Tibial nerve (tissue), 4 donors: ENCODE measurements at regions not wholly inside any gene's neighbourhood (a gene's known extent, or its start where the extent isn't known, plus 50 kb on each side); places are given as distances from the start of the nearest gene placed in this dataset.

Source experiments
- DNase-seq, 2 donors: peaks; one replicate each; pipeline ENCODE4 v3.0.0-alpha.2; 2019; ENCODE audit warnings: low spot score in 2 of 2
- H3K27ac ChIP-seq, 4 donors: fragments of 200-600 bp; sonication (generic) in 3 of 4; one replicate each; pipeline ENCODE4 v1.5.1; 2017 to 2019; ENCODE audit warnings: mild to moderate bottlenecking in 1 of 4
- H3K27me3 ChIP-seq, 2 donors: fragments of 200-600 bp; sonication (generic) in 1 of 2; one replicate each; pipeline versions ENCODE4 v1.5.1 to v1.6.0; 2017 to 2019
- H3K36me3 ChIP-seq, 3 donors: fragments of 200-600 bp; sonication (generic); one replicate each; pipeline ENCODE4 v1.5.1; 2018 to 2019
- H3K4me1 ChIP-seq, 4 donors: fragments of 200-600 bp; sonication (generic) in 3 of 4; one replicate each; pipeline ENCODE4 v1.5.1; 2017 to 2019
- H3K4me3 ChIP-seq, 4 donors: fragments of 200-600 bp; sonication (generic) in 3 of 4; one replicate each; pipeline ENCODE4 v1.5.1; 2017 to 2019; ENCODE audit warnings: mild to moderate bottlenecking in 1 of 4, moderate library complexity in 1 of 4
- H3K9me3 ChIP-seq, 4 donors: fragments of 200-600 bp; sonication (generic) in 3 of 4; one replicate each; pipeline ENCODE4 v1.5.1; 2017 to 2019
- EP300 ChIP-seq, 2 donors: sonication (generic); formaldehyde crosslinking; IDR thresholded peaks; one replicate each; pipeline ENCODE4 v1.6.1; 2017; ENCODE audit warnings: antibody characterized with exemption in 2 of 2, mild to moderate bottlenecking in 1 of 2
- POLR2A ChIP-seq, 2 donors: fragments of 450-650 bp; IDR thresholded peaks; one replicate each; pipeline ENCODE4 v1.6.1; 2017; ENCODE audit warnings: antibody characterized with exemption in 2 of 2, mild to moderate bottlenecking in 2 of 2, moderate library complexity in 2 of 2
- WGBS, 2 donors: methylation state at CpG; one replicate each; pipeline ENCODE4 v1.1.5; 2018; 5-methylcytosine and 5-hydroxymethylcytosine counted together
- TF ChIP-seq, protein P1 (sequence below), 5 experiments: fragments of 200-600 bp in 3 of 5; fragments of 450-650 bp in 2 of 5; sonication (generic) in 3 of 5; IDR thresholded peaks; one replicate each; pipeline ENCODE4 v1.5.1; 2016 to 2019; ENCODE audit warnings: antibody characterized with exemption in 5 of 5, mild to moderate bottlenecking in 3 of 5, moderate library complexity in 2 of 5

GRCh38 chr21:18985584-18985983 is 582.0 kb upstream of the TMPRSS15 start:
- H3K27me3 ChIP-seq: no peaks in the 10 kb centered on the region
- no peaks in the 10 kb centered on the region for H3K4me1 ChIP-seq
- H3K27ac ChIP-seq: no peak overlapping the region
- no peak overlapping the region for H3K4me3 ChIP-seq
- no peaks in the 10 kb centered on the region for H3K36me3 ChIP-seq
- DNase-seq: no peak
- TF ChIP-seq POLR2A (IDR thresholded peaks at IDR 0.05) (no peak), EP300 (IDR thresholded peaks at IDR 0.05) (no peak)
- TF ChIP-seq, protein P1, sequence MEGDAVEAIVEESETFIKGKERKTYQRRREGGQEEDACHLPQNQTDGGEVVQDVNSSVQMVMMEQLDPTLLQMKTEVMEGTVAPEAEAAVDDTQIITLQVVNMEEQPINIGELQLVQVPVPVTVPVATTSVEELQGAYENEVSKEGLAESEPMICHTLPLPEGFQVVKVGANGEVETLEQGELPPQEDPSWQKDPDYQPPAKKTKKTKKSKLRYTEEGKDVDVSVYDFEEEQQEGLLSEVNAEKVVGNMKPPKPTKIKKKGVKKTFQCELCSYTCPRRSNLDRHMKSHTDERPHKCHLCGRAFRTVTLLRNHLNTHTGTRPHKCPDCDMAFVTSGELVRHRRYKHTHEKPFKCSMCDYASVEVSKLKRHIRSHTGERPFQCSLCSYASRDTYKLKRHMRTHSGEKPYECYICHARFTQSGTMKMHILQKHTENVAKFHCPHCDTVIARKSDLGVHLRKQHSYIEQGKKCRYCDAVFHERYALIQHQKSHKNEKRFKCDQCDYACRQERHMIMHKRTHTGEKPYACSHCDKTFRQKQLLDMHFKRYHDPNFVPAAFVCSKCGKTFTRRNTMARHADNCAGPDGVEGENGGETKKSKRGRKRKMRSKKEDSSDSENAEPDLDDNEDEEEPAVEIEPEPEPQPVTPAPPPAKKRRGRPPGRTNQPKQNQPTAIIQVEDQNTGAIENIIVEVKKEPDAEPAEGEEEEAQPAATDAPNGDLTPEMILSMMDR (IDR thresholded peaks at IDR 0.05): no peak
- H3K9me3 ChIP-seq: no peaks in the 10 kb centered on the region

DNA sequence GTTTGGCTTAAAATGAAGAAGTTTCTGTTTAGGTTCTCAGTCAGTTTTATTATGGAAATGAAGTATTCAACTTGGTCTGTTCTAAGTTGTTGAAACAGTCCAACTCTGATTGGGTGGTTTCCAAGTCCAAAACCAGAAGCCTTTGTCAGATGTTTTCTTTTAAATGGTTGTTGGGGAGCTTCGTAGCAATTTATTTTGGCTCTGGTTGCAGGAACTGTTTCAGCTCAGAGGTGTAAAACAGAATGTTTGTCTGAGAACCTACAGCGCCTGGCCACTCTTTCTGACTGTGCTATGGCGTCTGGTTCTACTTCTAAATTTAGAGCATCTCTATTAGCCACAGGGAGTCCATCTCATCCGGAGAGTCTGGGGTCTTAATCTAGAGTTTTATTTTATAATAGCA is 582.6 kb upstream of the TMPRSS15 start:
- no peak for DNase-seq
- Histone ChIP-seq H3K27ac (no peak overlapping the region), H3K4me3 (no peak overlapping the region), H3K9me3 (no peaks in the 10 kb centered on the region), H3K36me3 (no peaks in the 10 kb centered on the region), H3K27me3 (no peaks in the 10 kb centered on the region), H3K4me1 (no peaks in the 10 kb centered on the region)
- TF ChIP-seq POLR2A (IDR thresholded peaks at IDR 0.05) (no peak), EP300 (IDR thresholded peaks at IDR 0.05) (no peak)
- TF ChIP-seq, protein P1 (IDR thresholded peaks at IDR 0.05): no peak
- 40 to 57% methylated on average over 4 of the region's 4 CpGs for WGBS, 2 donors

DNA sequence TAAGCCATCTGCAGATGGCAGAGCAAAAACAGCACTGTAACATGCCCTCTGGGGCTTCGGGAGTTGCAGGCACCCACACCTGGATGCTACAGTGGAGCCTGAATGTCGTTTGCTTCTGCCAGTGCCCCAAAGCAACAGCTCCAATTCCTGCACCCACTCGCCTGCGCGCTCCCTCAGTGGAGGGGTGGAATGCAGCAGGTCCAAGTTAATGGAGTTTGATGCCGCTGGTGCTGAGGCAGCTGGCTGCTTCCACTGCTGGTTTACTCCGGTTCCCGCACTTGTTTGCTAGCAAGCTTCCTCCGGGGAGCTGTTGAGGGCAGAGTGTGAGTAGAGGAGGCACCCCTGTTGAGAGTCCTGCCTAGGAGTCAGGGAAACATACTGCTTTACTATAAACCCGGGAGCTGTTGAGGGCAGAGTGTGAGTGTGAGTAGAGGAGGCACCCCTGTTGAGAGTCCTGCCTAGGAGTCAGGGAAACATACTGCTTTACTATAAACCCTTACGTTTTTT is 584.0 kb upstream of the TMPRSS15 start:
- no peak overlapping the region for H3K27ac ChIP-seq
- H3K27me3 ChIP-seq: no peaks in the 10 kb centered on the region
- no peaks in the 10 kb centered on the region for H3K36me3 ChIP-seq
- no peaks in the 10 kb centered on the region for H3K9me3 ChIP-seq
- 73 to 80% methylated on average over 9 to 11 of the region's 11 CpGs for WGBS, 2 donors
- DNase-seq: no peak
- no peaks in the 10 kb centered on the region for H3K4me1 ChIP-seq
- TF ChIP-seq POLR2A (IDR thresholded peaks at IDR 0.05) (no peak), EP300 (IDR thresholded peaks at IDR 0.05) (no peak)
- TF ChIP-seq, protein P1 (IDR thresholded peaks at IDR 0.05): no peak
- H3K4me3 ChIP-seq: no peak overlapping the region

- H3K27ac ChIP-seq: no peak overlapping the region
- no peak for DNase-seq
- H3K4me1 ChIP-seq: no peaks in the 10 kb centered on the region
- H3K27me3 ChIP-seq: no peaks in the 10 kb centered on the region
- WGBS, 2 donors: 55 to 66% methylated on average over 7 of the region's 7 CpGs
- no peaks in the 10 kb centered on the region for H3K36me3 ChIP-seq
- H3K4me3 ChIP-seq: no peak overlapping the region
- TF ChIP-seq POLR2A (IDR thresholded peaks at IDR 0.05): no peak
- no peak for TF ChIP-seq EP300 (IDR thresholded peaks at IDR 0.05)
- TF ChIP-seq, protein P1 (IDR thresholded peaks at IDR 0.05): no peak
- H3K9me3 ChIP-seq: no peaks in the 10 kb centered on the region
Measured at GRCh38 chr21:18989953-18990495, 586.4 kb upstream of the TMPRSS15 start.

DNA sequence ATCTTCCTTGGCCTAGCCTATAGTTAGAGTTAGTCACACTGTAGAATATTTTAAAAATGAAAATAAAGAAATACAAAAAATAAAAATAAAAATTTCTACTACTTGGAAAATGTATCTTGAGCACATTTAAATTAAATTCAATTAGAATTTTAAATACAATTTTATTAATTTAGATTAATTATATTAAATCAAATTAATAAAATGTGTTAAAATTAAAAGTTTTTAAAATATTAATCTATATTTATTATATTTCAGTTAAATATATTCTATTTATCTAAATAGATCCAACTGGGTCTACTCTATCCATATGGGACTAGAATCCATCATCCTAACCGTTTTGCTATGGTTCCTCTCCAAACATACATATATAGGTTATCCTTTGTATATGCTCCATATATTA is 588.3 kb upstream of the TMPRSS15 start:
- 71 to 78% methylated on average over 1 of the region's 1 CpG for WGBS, 2 donors
- TF ChIP-seq, protein P1 (IDR thresholded peaks at IDR 0.05): no peak
- TF ChIP-seq EP300 (IDR thresholded peaks at IDR 0.05) (no peak), POLR2A (IDR thresholded peaks at IDR 0.05) (no peak)
- H3K4me1 ChIP-seq: no peaks in the 10 kb centered on the region

More for the DNA sequence above, 588.3 kb upstream of the TMPRSS15 start:
- Histone ChIP-seq H3K36me3 (no peaks in the 10 kb centered on the region), H3K4me3 (no peak overlapping the region), H3K9me3 (no peaks in the 10 kb centered on the region), H3K27ac (no peak overlapping the region), H3K27me3 (no peaks in the 10 kb centered on the region)
- no peak for DNase-seq
